B cell (primary cell): ENCODE measurements at regions not wholly inside any gene's neighbourhood (a gene's known extent, or its start where the extent isn't known, plus 50 kb on each side); places are given as distances from the start of the nearest gene placed in this dataset.

Source experiments
- ATAC-seq: fragments of 200-7000 bp; cut with Tn5 transposase; one replicate; pipeline ENCODE4 v1.10.0; 2021; ENCODE audit warnings: low read depth, mild to moderate bottlenecking, moderate number of reproducible peaks, moderate library complexity
- CTCF ChIA-PET: fragments of 350-600 bp; sonication (Branson Sonifier 250); formaldehyde crosslinking; loops from one replicate; lab custom pipeline; 2021; ENCODE audit warnings: antibody characterized with exemption, inconsistent platforms; lab: Charles Lee
- POLR2A ChIA-PET: fragments of 350-600 bp; sonication (Branson Sonifier 250); formaldehyde crosslinking; loops from one replicate; lab custom pipeline; 2021; ENCODE audit warnings: antibody characterized with exemption; lab: Charles Lee
- DNase-seq: peaks from one replicate; pipeline ENCODE4 v3.0.0; 2013
- H2AFZ ChIP-seq: 2 replicates; pipeline ENCODE4 v1.6.1; 2012; ENCODE audit warnings: mild to moderate bottlenecking, low read depth, low read length; ENCODE audit not compliant: insufficient read depth, poor library complexity, severe bottlenecking
- H3K27ac ChIP-seq, 2 donors: 1 replicate in 1 of 2; 2 replicates in 1 of 2; pipeline ENCODE4 v1.5.1; 2012 to 2013; ENCODE audit warnings: low read length in 2 of 2, mild to moderate bottlenecking in 2 of 2, moderate library complexity in 1 of 2
- H3K27me3 ChIP-seq, 4 experiments: fragments of 200-600 bp in 1 of 4; sonication (generic) in 1 of 4; replicated peaks in 1 of 4; 1 replicate in 2 of 4; 2 replicates in 2 of 4; pipeline versions ENCODE4 v1.6.1 to v1.7.0; 2013 to 2016; ENCODE audit warnings: low read length in 3 of 4, mild to moderate bottlenecking in 2 of 4, mixed read lengths in 1 of 4, moderate library complexity in 1 of 4; ENCODE audit not compliant: insufficient read depth in 4 of 4, control insufficient read depth in 3 of 4; ENCODE audit errors: control extremely low read depth in 1 of 4
- H3K36me3 ChIP-seq, 2 experiments: replicated peaks in 1 of 2; 1 replicate in 1 of 2; 2 replicates in 1 of 2; pipeline versions ENCODE4 v1.6.1 to v1.7.1; 2013; ENCODE audit warnings: low read length in 1 of 2; ENCODE audit not compliant: insufficient read depth in 2 of 2, control insufficient read depth in 1 of 2; ENCODE audit errors: control extremely low read depth in 1 of 2, extremely low read depth in 1 of 2
- H3K4me1 ChIP-seq, 2 donors: fragments of 200-600 bp in 1 of 2; sonication (generic) in 1 of 2; 1 replicate in 1 of 2; 2 replicates in 1 of 2; pipeline versions ENCODE4 v1.5.1 to v1.6.1; 2013 to 2017; ENCODE audit warnings: low read length in 2 of 2; ENCODE audit not compliant: control insufficient read depth in 2 of 2, insufficient read depth in 2 of 2
- H3K4me2 ChIP-seq: replicated peaks from 2 replicates; pipeline ENCODE3; 2012; ENCODE audit warnings: mild to moderate bottlenecking, low read depth, low read length; ENCODE audit not compliant: poor library complexity, severe bottlenecking
- H3K4me3 ChIP-seq, 5 experiments: fragments of 200-600 bp in 1 of 5; sonication (generic) in 1 of 5; 1 replicate in 3 of 5; 2 replicates in 2 of 5; pipeline versions ENCODE4 v1.5.1 to v1.7.0; 2011 to 2016; ENCODE audit warnings: low read length in 4 of 5, mild to moderate bottlenecking in 4 of 5, low read depth in 2 of 5, control low read depth in 1 of 5, moderate library complexity in 1 of 5; ENCODE audit not compliant: insufficient read depth in 1 of 5; ENCODE audit errors: control extremely low read depth in 1 of 5, extremely low read depth in 1 of 5
- H3K79me2 ChIP-seq: fragments of 200-600 bp; sonication (generic); one replicate; pipeline ENCODE4 v1.6.0; 2016; ENCODE audit warnings: low read length; ENCODE audit not compliant: control insufficient read depth, insufficient read depth
- H3K9ac ChIP-seq: fragments of 200-600 bp; sonication (generic); 2 replicates; pipeline ENCODE4 v1.6.1; 2017; ENCODE audit warnings: mild to moderate bottlenecking, low read length, moderate library complexity
- H3K9me3 ChIP-seq, 3 donors: one replicate each; pipeline versions ENCODE4 v1.6.1 to v1.7.1; 2013; ENCODE audit warnings: low read length in 2 of 3; ENCODE audit not compliant: control insufficient read depth in 2 of 3, insufficient read depth in 1 of 3; ENCODE audit errors: control extremely low read depth in 1 of 3
- H4K20me1 ChIP-seq: 2 replicates; pipeline ENCODE4 v1.6.0; 2012; ENCODE audit warnings: mild to moderate bottlenecking, low read length; ENCODE audit not compliant: insufficient read depth, control insufficient read depth, poor library complexity, severe bottlenecking
- H3K27ac Mint-ChIP-seq: one replicate; pipeline ENCODE4 v1.8.0; 2021; ENCODE audit warnings: mixed read lengths
- H3K27me3 Mint-ChIP-seq: one replicate; pipeline ENCODE4 v1.8.0; 2021; ENCODE audit warnings: mixed read lengths
- H3K4me1 Mint-ChIP-seq: one replicate; pipeline ENCODE4 v1.8.0; 2021; ENCODE audit warnings: mixed read lengths
- H3K4me3 Mint-ChIP-seq: one replicate; pipeline ENCODE4 v1.8.0; 2021; ENCODE audit warnings: mixed read lengths
- H3K9me3 Mint-ChIP-seq: one replicate; pipeline ENCODE4 v1.8.0; 2022; ENCODE audit warnings: mixed read lengths; ENCODE audit not compliant: insufficient read depth
- EZH2 ChIP-seq: IDR thresholded peaks from 2 replicates; pipeline ENCODE4 v1.6.1; 2012; ENCODE audit warnings: borderline replicate concordance, low read depth, mild to moderate bottlenecking, moderate library complexity, low read length; ENCODE audit not compliant: insufficient read depth, poor library complexity, severe bottlenecking
- WGBS: methylation state at CpG from one replicate; pipeline ENCODE4 v1.1.5; 2013; ENCODE audit warnings: missing lambda C conversion rate; ENCODE audit not compliant: insufficient coverage; 5-methylcytosine and 5-hydroxymethylcytosine counted together
- intact Hi-C: fragments of 100-400 bp; cut with micrococcal nuclease; formaldehyde crosslinking; loops from one replicate; pipeline ENCODE4 v1.10.0; 2022
- TF ChIP-seq, protein P1 (sequence below): fragments of 200-600 bp; IDR thresholded peaks from one replicate; pipeline ENCODE4 v1.8.0; 2022; ENCODE audit warnings: antibody characterized with exemption, mild to moderate bottlenecking

DNA sequence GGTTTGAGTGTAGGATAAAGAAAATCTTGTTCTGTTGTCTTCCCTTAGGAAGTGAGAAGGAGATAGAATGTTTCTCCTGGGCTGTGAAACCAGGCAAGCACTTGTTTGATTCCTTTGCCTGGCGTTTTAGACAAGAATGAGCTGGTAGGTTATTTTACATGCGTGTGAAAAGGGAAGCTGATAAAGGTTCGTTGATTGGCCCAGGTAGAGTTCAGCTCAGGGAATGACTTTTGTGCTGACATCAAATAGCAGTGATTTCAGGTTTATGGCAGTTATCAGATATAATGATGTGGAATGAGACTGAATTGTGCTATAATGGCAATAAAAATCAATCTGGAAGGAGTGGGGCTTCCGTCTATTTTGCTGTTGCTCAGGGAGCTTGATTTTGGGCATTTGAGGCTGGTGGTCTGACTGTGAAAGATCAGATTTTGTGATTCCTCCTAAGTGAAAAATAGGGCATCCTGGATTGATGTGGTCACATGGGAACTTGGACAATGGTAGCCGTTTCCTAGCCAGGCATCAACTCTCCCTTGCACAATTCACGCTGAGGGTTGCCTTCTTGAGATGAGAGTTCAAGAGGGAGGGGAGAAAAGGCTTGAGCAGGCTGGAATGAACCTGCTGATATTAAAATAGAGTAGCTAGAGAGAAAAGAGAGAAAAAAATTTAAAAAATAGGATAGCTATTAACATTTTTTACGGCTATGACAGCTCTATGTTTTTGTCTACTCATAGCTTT is 388.9 kb downstream of the EDEM1 start:
- Histone ChIP-seq H4K20me1 (no peaks in the 10 kb centered on the region), H3K36me3 (no peaks in the 10 kb centered on the region), H3K79me2 (no peaks in the 10 kb centered on the region), H3K4me1 (no peaks in the 10 kb centered on the region), H3K9ac (no peak overlapping the region), H3K9me3 (peaks cover 0 to 1% (median 0%) of the 10 kb centered on the region in 3 donors), H3K4me2 (no peak overlapping the region), H3K27me3 (no peaks in the 10 kb centered on the region), H3K4me3 (no peak overlapping the region), H3K27ac (no peak overlapping the region), H2AFZ (no peak overlapping the region)
- no peak for DNase-seq
- no peak for ATAC-seq
- Mint-ChIP-seq H3K4me1 (no peaks in the 10 kb centered on the region), H3K27ac (no peak overlapping the region), H3K4me3 (no peak overlapping the region), H3K27me3 (no peaks in the 10 kb centered on the region), H3K9me3 (no peaks in the 10 kb centered on the region)
- 80% methylated on average over 5 of the region's 7 CpGs for WGBS
- ChIA-PET POLR2A (no interaction called here), CTCF (interaction anchor here (0.6 to 0.9 kb wide), 2 partner anchors 9 to 18 kb away, joined by 3 to 4 read pairs; no protein-coding TSS in a partner anchor)
- TF ChIP-seq, protein P1, sequence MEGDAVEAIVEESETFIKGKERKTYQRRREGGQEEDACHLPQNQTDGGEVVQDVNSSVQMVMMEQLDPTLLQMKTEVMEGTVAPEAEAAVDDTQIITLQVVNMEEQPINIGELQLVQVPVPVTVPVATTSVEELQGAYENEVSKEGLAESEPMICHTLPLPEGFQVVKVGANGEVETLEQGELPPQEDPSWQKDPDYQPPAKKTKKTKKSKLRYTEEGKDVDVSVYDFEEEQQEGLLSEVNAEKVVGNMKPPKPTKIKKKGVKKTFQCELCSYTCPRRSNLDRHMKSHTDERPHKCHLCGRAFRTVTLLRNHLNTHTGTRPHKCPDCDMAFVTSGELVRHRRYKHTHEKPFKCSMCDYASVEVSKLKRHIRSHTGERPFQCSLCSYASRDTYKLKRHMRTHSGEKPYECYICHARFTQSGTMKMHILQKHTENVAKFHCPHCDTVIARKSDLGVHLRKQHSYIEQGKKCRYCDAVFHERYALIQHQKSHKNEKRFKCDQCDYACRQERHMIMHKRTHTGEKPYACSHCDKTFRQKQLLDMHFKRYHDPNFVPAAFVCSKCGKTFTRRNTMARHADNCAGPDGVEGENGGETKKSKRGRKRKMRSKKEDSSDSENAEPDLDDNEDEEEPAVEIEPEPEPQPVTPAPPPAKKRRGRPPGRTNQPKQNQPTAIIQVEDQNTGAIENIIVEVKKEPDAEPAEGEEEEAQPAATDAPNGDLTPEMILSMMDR: no peak
- TF ChIP-seq EZH2: no peak
- intact Hi-C loops: no loop called here

DNA sequence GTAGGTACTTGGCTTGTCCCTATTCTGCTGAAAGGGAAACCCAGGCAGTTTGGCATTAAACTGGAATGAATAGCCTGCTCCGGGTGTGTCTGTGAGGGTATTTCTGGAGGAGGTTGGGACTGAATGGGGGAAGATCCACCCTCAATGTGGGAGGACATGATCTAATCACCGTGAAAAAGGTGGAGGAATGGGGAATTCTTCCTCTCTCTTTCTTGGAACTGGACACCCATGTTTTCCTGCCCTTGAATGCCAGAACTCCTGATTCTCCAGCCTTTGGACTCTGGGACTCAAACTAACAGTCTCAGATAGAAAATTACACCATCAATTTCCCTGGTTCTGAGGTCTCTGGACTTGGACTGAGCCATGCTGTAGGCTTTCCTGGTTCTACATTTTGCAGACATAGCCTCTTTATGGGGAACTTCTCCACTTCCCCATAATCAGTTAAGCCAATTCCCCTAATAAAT is 391.7 kb downstream of the EDEM1 start:
- DNase-seq (no peak), ATAC-seq (no peak)
- Mint-ChIP-seq H3K27me3 (peaks cover 3% of the 10 kb centered on the region), H3K4me1 (no peaks in the 10 kb centered on the region), H3K9me3 (no peaks in the 10 kb centered on the region), H3K27ac (no peak overlapping the region), H3K4me3 (no peak overlapping the region)
- Histone ChIP-seq H3K4me1 (no peaks in the 10 kb centered on the region), H4K20me1 (no peaks in the 10 kb centered on the region), H3K9me3 (peaks cover 0 to 1% (median 0%) of the 10 kb centered on the region in 3 donors), H3K36me3 (no peaks in the 10 kb centered on the region), H3K9ac (no peak overlapping the region), H3K27ac (no peak overlapping the region), H2AFZ (no peak overlapping the region), H3K27me3 (no peaks in the 10 kb centered on the region), H3K79me2 (no peaks in the 10 kb centered on the region), H3K4me3 (no peak overlapping the region), H3K4me2 (no peak overlapping the region)
- intact Hi-C loops: no loop called here
- POLR2A ChIA-PET: no interaction called here
- 100% methylated on average over 1 of the region's 2 CpGs for WGBS
- CTCF ChIA-PET: no interaction called here
- TF ChIP-seq, protein P1: no peak
- no peak for TF ChIP-seq EZH2
